IMR-90 (cell line): ENCODE measurements at regions not wholly inside any gene's neighbourhood (a gene's known extent, or its start where the extent isn't known, plus 50 kb on each side); places are given as distances from the start of the nearest gene placed in this dataset.

Experiments
- ATAC-seq: fragments of 200-7000 bp; cut with Tn5 transposase; 2 replicates; pipeline ENCODE4 v1.9.1; 2020; ENCODE audit warnings: low read depth, mild to moderate bottlenecking, moderate library complexity
- BruUV-seq: library from RNA; stranded (reverse); fragments of 400-500 nt; replicated peaks from 2 replicates; lab custom pipeline; 2021; lab: Mats Ljungman, UMichigan
- CTCF ChIA-PET: fragments of 300-600 bp; formaldehyde crosslinking; extraction: SDS; loops from one replicate; lab custom pipeline; 2021; ENCODE audit warnings: antibody characterized with exemption; lab: Yijun Ruan, JAX
- POLR2A ChIA-PET: fragments of 300-600 bp; sonication (Branson Sonifier 250); formaldehyde crosslinking; loops from one replicate; lab custom pipeline; 2022; ENCODE audit warnings: antibody characterized with exemption; ENCODE audit not compliant: unreplicated experiment; lab: Charles Lee
- DNase-seq: peaks from one replicate; pipeline ENCODE4 v3.0.0; 2013
- H2AFZ ChIP-seq: replicated peaks from 2 replicates; pipeline ENCODE3; 2013; ENCODE audit warnings: low read length, mild to moderate bottlenecking; ENCODE audit not compliant: poor library complexity
- H2AK5ac ChIP-seq: 2 replicates; pipeline ENCODE4 v1.6.1; 2013; ENCODE audit warnings: low read depth, low read length, inconsistent platforms
- H2AK9ac ChIP-seq: replicated peaks from 2 replicates; pipeline ENCODE3; 2013; ENCODE audit warnings: mild to moderate bottlenecking, low read depth, low read length, moderate library complexity; ENCODE audit not compliant: poor library complexity
- H2BK120ac ChIP-seq: 2 replicates; pipeline ENCODE4 v1.6.1; 2013; ENCODE audit warnings: low read depth, low read length, inconsistent platforms
- H2BK15ac ChIP-seq: 3 replicates; pipeline ENCODE4 v1.6.1; 2013; ENCODE audit warnings: low read depth, low read length, inconsistent platforms
- H2BK20ac ChIP-seq: 2 replicates; pipeline ENCODE4 v1.6.1; 2013; ENCODE audit warnings: low read depth, mild to moderate bottlenecking, inconsistent platforms, low read length, moderate library complexity
- H2BK5ac ChIP-seq: 2 replicates; pipeline ENCODE4 v1.6.1; 2013; ENCODE audit warnings: mild to moderate bottlenecking, low read depth, low read length, inconsistent platforms; ENCODE audit not compliant: poor library complexity, severe bottlenecking
- H3K14ac ChIP-seq: replicated peaks from 2 replicates; pipeline ENCODE4 v1.6.1; 2013; ENCODE audit warnings: low read depth, low read length, inconsistent platforms
- H3K18ac ChIP-seq: 2 replicates; pipeline ENCODE4 v1.6.1; 2013; ENCODE audit warnings: low read depth, low read length, control low read depth
- H3K23ac ChIP-seq: 2 replicates; pipeline ENCODE4 v1.6.1; 2013; ENCODE audit warnings: low read depth, low read length, inconsistent platforms
- H3K27ac ChIP-seq: 2 replicates; pipeline ENCODE4 v1.5.1; 2013; ENCODE audit warnings: mild to moderate bottlenecking, control low read depth, low read length; ENCODE audit not compliant: insufficient read depth
- H3K27me3 ChIP-seq: 2 replicates; pipeline ENCODE4 v1.6.1; 2013; ENCODE audit warnings: low read length; ENCODE audit not compliant: control insufficient read depth, insufficient read depth
- H3K36me3 ChIP-seq: 2 replicates; pipeline ENCODE4 v1.6.1; 2013; ENCODE audit warnings: low read length, mixed read lengths; ENCODE audit not compliant: control insufficient read depth, insufficient read depth
- H3K4ac ChIP-seq: 2 replicates; pipeline ENCODE4 v1.6.1; 2013; ENCODE audit warnings: low read depth, low read length, inconsistent platforms
- H3K4me1 ChIP-seq: 2 replicates; pipeline ENCODE4 v1.6.1; 2013; ENCODE audit warnings: low read length, mixed read lengths; ENCODE audit not compliant: control insufficient read depth, insufficient read depth
- H3K4me2 ChIP-seq: 2 replicates; pipeline ENCODE4 v1.6.1; 2013; ENCODE audit warnings: low read depth, mild to moderate bottlenecking, control low read depth, low read length, moderate library complexity
- H3K4me3 ChIP-seq: 2 replicates; pipeline ENCODE4 v1.5.1; 2013; ENCODE audit warnings: low read depth, mild to moderate bottlenecking, control low read depth, low read length, moderate library complexity; ENCODE audit not compliant: insufficient read depth
- H3K56ac ChIP-seq: 2 replicates; pipeline ENCODE4 v1.6.1; 2013; ENCODE audit warnings: low read length, inconsistent platforms; ENCODE audit not compliant: insufficient read depth; ENCODE audit errors: extremely low read depth
- H3K79me1 ChIP-seq, 2 experiments: 2 replicates each; pipeline ENCODE4 v1.6.1; 2013; ENCODE audit warnings: low read length in 2 of 2, inconsistent platforms in 1 of 2, low read depth in 1 of 2
- H3K9ac ChIP-seq: 2 replicates; pipeline ENCODE4 v1.6.1; 2013; ENCODE audit warnings: low read depth, low read length, control low read depth
- H3K9me1 ChIP-seq: 2 replicates; pipeline ENCODE4 v1.6.1; 2013; ENCODE audit warnings: low read length, inconsistent platforms; ENCODE audit not compliant: insufficient read depth
- H3K9me3 ChIP-seq: 2 replicates; pipeline ENCODE4 v1.6.1; 2013; ENCODE audit warnings: low read length; ENCODE audit not compliant: control insufficient read depth, insufficient read depth
- H4K20me1 ChIP-seq: 2 replicates; pipeline ENCODE4 v1.6.1; 2013; ENCODE audit warnings: low read length, inconsistent platforms; ENCODE audit not compliant: insufficient read depth
- H4K5ac ChIP-seq: 2 replicates; pipeline ENCODE4 v1.6.1; 2013; ENCODE audit warnings: mild to moderate bottlenecking, low read depth, low read length, control low read depth
- H4K8ac ChIP-seq, 2 experiments: 2 replicates each; pipeline ENCODE4 v1.6.1; 2013; ENCODE audit warnings: low read depth in 2 of 2, low read length in 2 of 2, control low read depth in 1 of 2, inconsistent platforms in 1 of 2
- H4K91ac ChIP-seq: 2 replicates; pipeline ENCODE4 v1.6.1; 2013; ENCODE audit warnings: low read depth, low read length, inconsistent platforms; ENCODE audit not compliant: insufficient read depth
- BHLHE40 ChIP-seq: fragments of 150-350 bp; IDR thresholded peaks from 2 replicates; pipeline ENCODE4 v1.6.1; 2016; ENCODE audit warnings: mild to moderate bottlenecking, low read depth, low read length
- CEBPB ChIP-seq: IDR thresholded peaks from 2 replicates; pipeline ENCODE4 v1.6.1; 2012; ENCODE audit warnings: low read depth, low read length, improper control_type of control experiment
- CHD1 ChIP-seq: IDR thresholded peaks from 2 replicates; pipeline ENCODE4 v1.6.1; 2012; ENCODE audit warnings: low read depth, low read length, improper control_type of control experiment
- ELK1 ChIP-seq: fragments of 150-350 bp; IDR thresholded peaks from 2 replicates; pipeline ENCODE4 v1.6.1; 2016; ENCODE audit warnings: low read depth, mild to moderate bottlenecking, low read length, moderate library complexity, borderline replicate concordance
- FOS ChIP-seq: fragments of 150-350 bp; IDR thresholded peaks from 2 replicates; pipeline ENCODE4 v1.6.1; 2016; ENCODE audit warnings: low read depth, low read length
- MAFK ChIP-seq: IDR thresholded peaks from 2 replicates; pipeline ENCODE4 v1.6.1; 2012; ENCODE audit warnings: low read depth, low read length, improper control_type of control experiment
- MAZ ChIP-seq: IDR thresholded peaks from 2 replicates; pipeline ENCODE4 v1.6.1; 2012; ENCODE audit warnings: low read depth, mild to moderate bottlenecking, low read length, improper control_type of control experiment, moderate library complexity, borderline replicate concordance
- MXI1 ChIP-seq: IDR thresholded peaks from 2 replicates; pipeline ENCODE4 v1.6.1; 2012; ENCODE audit warnings: low read depth, mild to moderate bottlenecking, low read length, moderate library complexity, borderline replicate concordance
- NFE2L2 ChIP-seq: fragments of 150-350 bp; IDR thresholded peaks from 2 replicates; pipeline ENCODE4 v1.6.1; 2016; ENCODE audit warnings: low read depth, mild to moderate bottlenecking, low read length
- POLR2A ChIP-seq: IDR thresholded peaks from 2 replicates; pipeline ENCODE4 v1.6.1; 2012; ENCODE audit warnings: mild to moderate bottlenecking, low read depth, low read length
- RAD21 ChIP-seq: IDR thresholded peaks from 2 replicates; pipeline ENCODE4 v1.6.1; 2012; ENCODE audit warnings: low read length, improper control_type of control experiment
- RCOR1 ChIP-seq: IDR thresholded peaks from 2 replicates; pipeline ENCODE4 v1.6.1; 2012; ENCODE audit warnings: mild to moderate bottlenecking, low read length, improper control_type of control experiment; ENCODE audit not compliant: insufficient replicate concordance
- RFX5 ChIP-seq: IDR thresholded peaks from 2 replicates; pipeline ENCODE4 v1.8.0; 2012; ENCODE audit warnings: low read depth, mild to moderate bottlenecking, low read length, moderate library complexity
- SMC3 ChIP-seq: fragments of 150-350 bp; IDR thresholded peaks from 2 replicates; pipeline ENCODE4 v1.6.1; 2016; ENCODE audit warnings: low read depth, mild to moderate bottlenecking, antibody characterized with exemption, low read length, moderate library complexity
- WGBS, 2 experiments: methylation state at CpG; one replicate each; pipeline versions ENCODE4 v1.1.5 to v1.1.7; 2013; ENCODE audit warnings: missing lambda C conversion rate in 2 of 2; ENCODE audit not compliant: insufficient read length in 1 of 2; ENCODE audit errors: extremely low coverage in 2 of 2; 5-methylcytosine and 5-hydroxymethylcytosine counted together
- dilution Hi-C: fragments of 300-500 bp; cut with HindIII; formaldehyde crosslinking; loops from one replicate; pipeline ENCODE4 v1.14.3; 2018; ENCODE audit warnings: low sequenced_read_pairs; ENCODE audit not compliant: unreplicated experiment
- in situ Hi-C: fragments of 300-500 bp; cut with MboI; formaldehyde crosslinking; loops from 3 replicates; pipeline ENCODE4 v1.14.3; 2019; ENCODE audit warnings: low sequenced_read_pairs, inconsistent platforms, mixed read lengths
- intact Hi-C: fragments of 100-400 bp; cut with micrococcal nuclease; formaldehyde crosslinking; loops from 2 replicates; pipeline ENCODE4 v1.10.0; 2022
- TF ChIP-seq, protein P1 (sequence below): conservative IDR thresholded peaks from 2 replicates; pipeline ENCODE4 v1.5.1; 2012; ENCODE audit warnings: mild to moderate bottlenecking, low read depth, low read length, improper control_type of control experiment
- TF ChIP-seq, protein P2 (sequence below): fragments of 150-350 bp; IDR thresholded peaks from 2 replicates; pipeline ENCODE4 v1.6.1; 2017; ENCODE audit warnings: mild to moderate bottlenecking, antibody characterized with exemption, low read length, low read depth

DNA sequence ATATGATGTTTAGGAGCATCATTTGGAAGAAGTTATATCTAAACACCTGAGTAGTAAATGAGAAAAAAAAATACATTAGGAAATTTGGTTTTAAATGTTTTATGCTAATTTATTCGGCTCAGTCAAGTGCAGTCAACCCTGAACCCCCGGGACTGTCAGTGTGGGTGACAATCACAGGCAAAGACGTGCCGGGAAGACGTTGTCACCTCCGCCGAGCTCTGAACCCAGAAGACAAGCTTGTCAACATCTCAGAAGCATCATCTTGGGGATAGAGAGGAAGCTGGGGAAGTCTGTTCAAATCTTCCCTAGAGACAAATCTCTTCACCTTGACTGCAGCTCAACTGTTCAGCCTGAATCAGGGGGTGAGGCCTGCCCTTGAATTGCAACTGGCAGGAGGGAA is 159.7 kb downstream of the RBFOX3 start:
- TF ChIP-seq ELK1: no peak
- TF ChIP-seq RFX5: no peak
- TF ChIP-seq, protein P1, sequence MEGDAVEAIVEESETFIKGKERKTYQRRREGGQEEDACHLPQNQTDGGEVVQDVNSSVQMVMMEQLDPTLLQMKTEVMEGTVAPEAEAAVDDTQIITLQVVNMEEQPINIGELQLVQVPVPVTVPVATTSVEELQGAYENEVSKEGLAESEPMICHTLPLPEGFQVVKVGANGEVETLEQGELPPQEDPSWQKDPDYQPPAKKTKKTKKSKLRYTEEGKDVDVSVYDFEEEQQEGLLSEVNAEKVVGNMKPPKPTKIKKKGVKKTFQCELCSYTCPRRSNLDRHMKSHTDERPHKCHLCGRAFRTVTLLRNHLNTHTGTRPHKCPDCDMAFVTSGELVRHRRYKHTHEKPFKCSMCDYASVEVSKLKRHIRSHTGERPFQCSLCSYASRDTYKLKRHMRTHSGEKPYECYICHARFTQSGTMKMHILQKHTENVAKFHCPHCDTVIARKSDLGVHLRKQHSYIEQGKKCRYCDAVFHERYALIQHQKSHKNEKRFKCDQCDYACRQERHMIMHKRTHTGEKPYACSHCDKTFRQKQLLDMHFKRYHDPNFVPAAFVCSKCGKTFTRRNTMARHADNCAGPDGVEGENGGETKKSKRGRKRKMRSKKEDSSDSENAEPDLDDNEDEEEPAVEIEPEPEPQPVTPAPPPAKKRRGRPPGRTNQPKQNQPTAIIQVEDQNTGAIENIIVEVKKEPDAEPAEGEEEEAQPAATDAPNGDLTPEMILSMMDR: no peak
- TF ChIP-seq CHD1: no peak
- no peak for TF ChIP-seq CEBPB
- no peak for TF ChIP-seq MAFK
- TF ChIP-seq BHLHE40: no peak
- no peak for TF ChIP-seq FOS
- no peak for TF ChIP-seq MXI1
- TF ChIP-seq NFE2L2: no peak
- TF ChIP-seq RCOR1: no peak
- no peak for TF ChIP-seq SMC3
- TF ChIP-seq, protein P2, sequence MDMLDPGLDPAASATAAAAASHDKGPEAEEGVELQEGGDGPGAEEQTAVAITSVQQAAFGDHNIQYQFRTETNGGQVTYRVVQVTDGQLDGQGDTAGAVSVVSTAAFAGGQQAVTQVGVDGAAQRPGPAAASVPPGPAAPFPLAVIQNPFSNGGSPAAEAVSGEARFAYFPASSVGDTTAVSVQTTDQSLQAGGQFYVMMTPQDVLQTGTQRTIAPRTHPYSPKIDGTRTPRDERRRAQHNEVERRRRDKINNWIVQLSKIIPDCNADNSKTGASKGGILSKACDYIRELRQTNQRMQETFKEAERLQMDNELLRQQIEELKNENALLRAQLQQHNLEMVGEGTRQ: no peak
- no peak for TF ChIP-seq MAZ
- TF ChIP-seq POLR2A: no peak
- TF ChIP-seq RAD21: no peak
- Histone ChIP-seq H3K4me1 (no peaks in the 10 kb centered on the region), H3K4me3 (no peak overlapping the region), H3K9ac (no peak overlapping the region), H2AK9ac (no peak overlapping the region), H3K9me1 (no peaks in the 10 kb centered on the region), H4K91ac (no peak overlapping the region), H3K18ac (no peak overlapping the region), H2AFZ (no peak overlapping the region), H3K79me1 (no peaks in the 10 kb centered on the region), H3K4me2 (no peak overlapping the region), H3K36me3 (no peaks in the 10 kb centered on the region), H4K8ac (no peak overlapping the region), H2BK120ac (no peak overlapping the region), H2AK5ac (no peak overlapping the region), H3K14ac (no peak overlapping the region), H2BK15ac (no peak overlapping the region), H4K20me1 (no peaks in the 10 kb centered on the region), H4K5ac (no peak overlapping the region), H3K27me3 (no peaks in the 10 kb centered on the region; the same call in 1 of the 2 replicates), H3K27ac (no peak overlapping the region), H3K4ac (no peak overlapping the region), H3K56ac (no peak overlapping the region), H3K9me3 (no peaks in the 10 kb centered on the region), H2BK20ac (no peak overlapping the region), H3K23ac (no peak overlapping the region), H2BK5ac (no peak overlapping the region)
- no CpG with 5 or more reads among the region's 7 CpGs for WGBS, 2 experiments
- ChIA-PET POLR2A (no interaction called here), CTCF (no interaction called here)
- BruUV-seq: no TSS peak
- in situ Hi-C loops (no loop called here), dilution Hi-C loops (no loop called here), intact Hi-C loops (no loop called here)
- DNase-seq: no peak
- ATAC-seq: no peak
